ENCODE measurements at regions not wholly inside any gene's neighbourhood (a gene's known extent, or its start where the extent isn't known, plus 50 kb on each side); places are given as distances from the start of the nearest gene placed in this dataset.

DNA sequence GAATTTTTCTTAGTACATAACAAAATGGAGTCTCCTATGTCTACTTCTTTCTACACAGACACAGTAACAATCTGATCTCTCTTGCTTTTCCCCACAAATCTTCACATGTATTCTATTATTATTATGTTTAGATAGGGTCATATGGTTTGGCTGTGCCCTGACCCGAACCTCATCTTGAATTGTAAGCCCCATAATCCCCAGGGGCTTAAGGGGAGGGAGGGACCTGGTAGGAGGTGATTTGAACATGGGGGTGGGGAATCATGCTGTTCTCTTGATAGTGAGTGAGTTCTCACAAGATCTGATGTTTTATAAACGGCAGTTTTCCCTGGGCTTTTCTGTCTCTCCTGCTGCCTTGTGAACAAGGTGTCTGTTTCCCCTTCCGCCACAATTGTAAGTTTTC lies 86.7 kb upstream of the SELENOK start:
- H2AK5ac ChIP-seq (ENCODE audit: low read depth, low read length), result no peak overlapping the region
- FAIRE-seq, result no peak
- no peak overlapping the region for H3K4ac ChIP-seq (replicated peaks; ENCODE audit: insufficient read length, low read depth, low read length)
- no peaks in the 10 kb centered on the region for H3K79me2 ChIP-seq (ENCODE audit: control insufficient read depth in 1 of 2, insufficient read depth in 2 of 2, low read length in 2 of 2)
- H3K18ac ChIP-seq (ENCODE audit: extremely low read depth, low read length), result peak overlapping the region; percentile 19; the same call in 1 of the 2 replicates
- no peaks in the 10 kb centered on the region for H3K27me3 ChIP-seq (replicated peaks in 1 of 4; ENCODE audit: control insufficient read depth in 3 of 4, extremely low read depth in 1 of 4, insufficient read depth in 3 of 4, low read length in 3 of 4)
- no peak overlapping the region for H4K91ac ChIP-seq (replicated peaks; ENCODE audit: insufficient read length, low read length)
- no peak overlapping the region for H3K4me2 ChIP-seq (ENCODE audit: insufficient read depth in 1 of 2, low read depth in 2 of 2, low read length in 2 of 2)
- H3K9ac ChIP-seq (replicated peaks in 1 of 4; ENCODE audit: extremely low read depth in 1 of 4, low read depth in 3 of 4, low read length in 3 of 4), result no peak overlapping the region
- ChIA-PET CTCF (ENCODE audit: partially characterized antibody) (interaction anchor here (0.7 kb wide), 1 partner anchor 830 kb away, joined by 3 read pairs; no protein-coding TSS in a partner anchor), POLR2A (ENCODE audit: partially characterized antibody) (no interaction called here)
- H2BK5ac ChIP-seq (ENCODE audit: low read depth, low read length), result no peak overlapping the region
- H2BK120ac ChIP-seq (replicated peaks; ENCODE audit: low read depth, low read length), result no peak overlapping the region
- H2AFZ ChIP-seq (ENCODE audit: low read length), result no peak overlapping the region
- no peak overlapping the region for H3K56ac ChIP-seq (replicated peaks; ENCODE audit: insufficient read length, low read depth, low read length)
- H4K8ac ChIP-seq (ENCODE audit: extremely low read depth, insufficient read depth, low read length), result no peak overlapping the region
- H3K9me3 ChIP-seq (ENCODE audit: insufficient read depth in 2 of 2, low read depth in 1 of 2, low read length in 1 of 2), result 0 out of 4 replicates have a peak, but pooled peaks cover 0 to 3% of the 10 kb centered on the region in 2 experiments
- H3K23me2 ChIP-seq (ENCODE audit: low read depth, low read length), result peaks cover 2% of the 10 kb centered on the region; the same call in 1 of the 2 replicates
- H3K79me1 ChIP-seq (ENCODE audit: low read depth, low read length), result no peaks in the 10 kb centered on the region
- H2BK15ac ChIP-seq (ENCODE audit: low read length), result no peak overlapping the region
- H2BK20ac ChIP-seq (ENCODE audit: low read length), result no peak overlapping the region
- no peak overlapping the region for H4K5ac ChIP-seq (ENCODE audit: insufficient read length, low read depth, low read length)
- WGBS, 2 experiments (ENCODE audit: extremely low coverage in 1 of 2, insufficient coverage in 1 of 2, insufficient read length in 1 of 2, insufficient replicate concordance in 2 of 2, low coverage in 1 of 2, low lambda C conversion rate in 2 of 2, missing lambda C conversion rate in 1 of 2), result 89% methylated on average over 3 of the region's 3 CpGs; no CpG with 5 or more reads in 1 of the 2 experiments
- H2BK12ac ChIP-seq (ENCODE audit: low read depth, low read length), result no peak overlapping the region
- H3K23ac ChIP-seq (ENCODE audit: insufficient read length), result no peak overlapping the region
- H3K4me1 ChIP-seq (replicated peaks in 1 of 4; ENCODE audit: control insufficient read depth in 3 of 4, insufficient read depth in 4 of 4, low read length in 3 of 4), result peaks cover 0 to 2% (median 1%) of the 10 kb centered on the region in 4 experiments; a peak in 2 of 7 replicates
- no peaks in the 10 kb centered on the region for H4K20me1 ChIP-seq (replicated peaks in 1 of 2; ENCODE audit: control insufficient read depth in 1 of 2, insufficient read depth in 2 of 2, low read length in 2 of 2)
- H3K36me3 ChIP-seq (ENCODE audit: control insufficient read depth in 2 of 4, insufficient read depth in 4 of 4, low read length in 3 of 4), result no peaks in the 10 kb centered on the region; a peak in 1 of 8 replicates
- no peak overlapping the region for H3K27ac ChIP-seq (ENCODE audit: low read depth, low read length)
- TF ChIP-seq, protein P1, sequence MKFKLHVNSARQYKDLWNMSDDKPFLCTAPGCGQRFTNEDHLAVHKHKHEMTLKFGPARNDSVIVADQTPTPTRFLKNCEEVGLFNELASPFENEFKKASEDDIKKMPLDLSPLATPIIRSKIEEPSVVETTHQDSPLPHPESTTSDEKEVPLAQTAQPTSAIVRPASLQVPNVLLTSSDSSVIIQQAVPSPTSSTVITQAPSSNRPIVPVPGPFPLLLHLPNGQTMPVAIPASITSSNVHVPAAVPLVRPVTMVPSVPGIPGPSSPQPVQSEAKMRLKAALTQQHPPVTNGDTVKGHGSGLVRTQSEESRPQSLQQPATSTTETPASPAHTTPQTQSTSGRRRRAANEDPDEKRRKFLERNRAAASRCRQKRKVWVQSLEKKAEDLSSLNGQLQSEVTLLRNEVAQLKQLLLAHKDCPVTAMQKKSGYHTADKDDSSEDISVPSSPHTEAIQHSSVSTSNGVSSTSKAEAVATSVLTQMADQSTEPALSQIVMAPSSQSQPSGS (IDR thresholded peaks at IDR 0.05; ENCODE audit: low read length), result no peak
- no peak overlapping the region for H3K4me3 ChIP-seq (ENCODE audit: extremely low read depth in 1 of 4, insufficient read depth in 2 of 4, low read depth in 3 of 4, low read length in 4 of 4)
- DNase-seq (ENCODE audit: low read depth in 1 of 2, low spot score in 2 of 2), result no peak
- H3K14ac ChIP-seq (ENCODE audit: insufficient read length), result no peak overlapping the region

Data from H1 (cell line).